ENCODE measurements at regions not wholly inside any gene's neighbourhood (a gene's known extent, or its start where the extent isn't known, plus 50 kb on each side); places are given as distances from the start of the nearest gene placed in this dataset.

DNA sequence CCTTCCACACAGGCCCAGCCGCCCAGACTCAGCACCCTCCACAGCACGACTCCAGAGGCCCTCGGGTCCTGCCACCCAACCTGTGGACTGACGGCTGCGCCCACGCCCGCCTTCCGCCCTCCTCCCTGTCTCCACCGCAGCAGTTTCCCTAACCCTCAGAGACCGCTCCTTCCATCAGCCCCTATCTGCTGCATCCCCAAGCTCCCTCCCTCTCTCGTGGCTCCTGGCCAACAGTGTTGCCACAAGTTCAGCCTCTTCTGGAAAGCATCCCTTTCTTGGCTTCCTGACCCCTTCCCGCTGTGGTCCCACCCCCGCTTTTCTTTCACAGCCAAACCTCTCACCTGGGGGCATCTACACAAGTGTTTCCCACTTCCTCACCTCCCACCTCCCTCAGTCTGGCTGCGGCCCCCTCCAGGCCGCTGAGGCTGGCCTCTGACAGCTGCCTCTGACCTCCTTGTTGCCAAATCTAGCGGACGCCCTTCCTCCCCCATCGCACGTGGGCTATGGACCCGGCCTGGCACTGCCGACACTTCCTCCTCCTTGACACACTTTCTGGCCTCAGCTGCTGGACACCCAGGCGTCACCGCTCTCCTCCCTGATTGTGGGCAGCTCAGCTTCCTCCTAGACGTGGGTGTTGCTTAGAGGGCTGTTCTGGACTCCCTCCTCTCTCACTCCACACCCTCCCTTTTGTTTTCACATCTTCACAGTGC, 168.8 kb upstream of the TLE3 start:
- TF ChIP-seq POLR2A (IDR thresholded peaks at IDR 0.05) (no peak), EP300 (IDR thresholded peaks at IDR 0.05) (no peak)
- TF ChIP-seq, protein P1, sequence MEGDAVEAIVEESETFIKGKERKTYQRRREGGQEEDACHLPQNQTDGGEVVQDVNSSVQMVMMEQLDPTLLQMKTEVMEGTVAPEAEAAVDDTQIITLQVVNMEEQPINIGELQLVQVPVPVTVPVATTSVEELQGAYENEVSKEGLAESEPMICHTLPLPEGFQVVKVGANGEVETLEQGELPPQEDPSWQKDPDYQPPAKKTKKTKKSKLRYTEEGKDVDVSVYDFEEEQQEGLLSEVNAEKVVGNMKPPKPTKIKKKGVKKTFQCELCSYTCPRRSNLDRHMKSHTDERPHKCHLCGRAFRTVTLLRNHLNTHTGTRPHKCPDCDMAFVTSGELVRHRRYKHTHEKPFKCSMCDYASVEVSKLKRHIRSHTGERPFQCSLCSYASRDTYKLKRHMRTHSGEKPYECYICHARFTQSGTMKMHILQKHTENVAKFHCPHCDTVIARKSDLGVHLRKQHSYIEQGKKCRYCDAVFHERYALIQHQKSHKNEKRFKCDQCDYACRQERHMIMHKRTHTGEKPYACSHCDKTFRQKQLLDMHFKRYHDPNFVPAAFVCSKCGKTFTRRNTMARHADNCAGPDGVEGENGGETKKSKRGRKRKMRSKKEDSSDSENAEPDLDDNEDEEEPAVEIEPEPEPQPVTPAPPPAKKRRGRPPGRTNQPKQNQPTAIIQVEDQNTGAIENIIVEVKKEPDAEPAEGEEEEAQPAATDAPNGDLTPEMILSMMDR (IDR thresholded peaks at IDR 0.05), result no peak
